Trophoblast cell (in vitro differentiated cells and primary cell): ENCODE measurements at regions not wholly inside any gene's neighbourhood (a gene's known extent, or its start where the extent isn't known, plus 50 kb on each side); places are given as distances from the start of the nearest gene placed in this dataset.
A peak's percentile ranks its signal among the peaks of the same experiment; 100 is the strongest.

Experiments
- DNase-seq, 2 donors: peaks; one replicate each; pipeline ENCODE4 v3.0.0-alpha.2; 2016
- H2AFZ ChIP-seq: 2 replicates; pipeline ENCODE4 v1.6.1; 2013; ENCODE audit warnings: low read length, moderate library complexity, mild to moderate bottlenecking; ENCODE audit not compliant: insufficient read depth, poor library complexity
- H2AK5ac ChIP-seq: 2 replicates; pipeline ENCODE4 v1.6.1; 2013; ENCODE audit warnings: mild to moderate bottlenecking, low read length
- H2BK120ac ChIP-seq: 2 replicates; pipeline ENCODE4 v1.6.1; 2013; ENCODE audit warnings: low read length, mild to moderate bottlenecking, moderate library complexity; ENCODE audit not compliant: insufficient read depth, poor library complexity
- H2BK12ac ChIP-seq: 2 replicates; pipeline ENCODE4 v1.6.1; 2013; ENCODE audit warnings: mild to moderate bottlenecking, low read length, moderate library complexity
- H2BK5ac ChIP-seq: 2 replicates; pipeline ENCODE4 v1.6.1; 2013; ENCODE audit warnings: low read length, low read depth, moderate library complexity, mild to moderate bottlenecking; ENCODE audit not compliant: poor library complexity
- H3K14ac ChIP-seq: 2 replicates; pipeline ENCODE4 v1.6.1; 2013; ENCODE audit warnings: mild to moderate bottlenecking, low read length
- H3K18ac ChIP-seq: 2 replicates; pipeline ENCODE4 v1.6.1; 2013; ENCODE audit warnings: mild to moderate bottlenecking, low read length
- H3K23ac ChIP-seq: 2 replicates; pipeline ENCODE4 v1.6.1; 2013; ENCODE audit warnings: low read length
- H3K27ac ChIP-seq: 2 replicates; pipeline ENCODE4 v1.5.1; 2013; ENCODE audit warnings: low read depth, mild to moderate bottlenecking, inconsistent platforms, low read length, moderate library complexity
- H3K27me3 ChIP-seq: 2 replicates; pipeline ENCODE4 v1.6.1; 2013; ENCODE audit warnings: inconsistent platforms, mild to moderate bottlenecking, low read length, moderate library complexity; ENCODE audit not compliant: insufficient read depth
- H3K36me3 ChIP-seq, 2 experiments: 1 replicate in 1 of 2; 2 replicates in 1 of 2; pipeline ENCODE4 v1.6.1; 2013; ENCODE audit warnings: low read length in 2 of 2, mild to moderate bottlenecking in 2 of 2, moderate library complexity in 1 of 2; ENCODE audit not compliant: insufficient read depth in 2 of 2, control insufficient read depth in 1 of 2
- H3K4ac ChIP-seq: 2 replicates; pipeline ENCODE4 v1.6.1; 2013; ENCODE audit warnings: low read depth, mild to moderate bottlenecking, low read length, moderate library complexity
- H3K4me1 ChIP-seq, 2 experiments: 1 replicate in 1 of 2; 2 replicates in 1 of 2; pipeline ENCODE4 v1.6.1; 2013; ENCODE audit warnings: low read length in 2 of 2, mild to moderate bottlenecking in 2 of 2, moderate library complexity in 1 of 2; ENCODE audit not compliant: insufficient read depth in 2 of 2, control insufficient read depth in 1 of 2
- H3K4me2 ChIP-seq: 2 replicates; pipeline ENCODE4 v1.6.1; 2013; ENCODE audit warnings: inconsistent platforms, mild to moderate bottlenecking, low read length, moderate library complexity
- H3K4me3 ChIP-seq: 2 replicates; pipeline ENCODE4 v1.5.1; 2013; ENCODE audit warnings: mild to moderate bottlenecking, low read depth, low read length, inconsistent platforms
- H3K79me1 ChIP-seq: one replicate; pipeline ENCODE4 v1.6.1; 2013; ENCODE audit warnings: low read length
- H3K79me2 ChIP-seq: 2 replicates; pipeline ENCODE4 v1.6.1; 2013; ENCODE audit warnings: low read length, mild to moderate bottlenecking; ENCODE audit not compliant: control insufficient read depth, insufficient read depth, poor library complexity
- H3K9ac ChIP-seq: 2 replicates; pipeline ENCODE4 v1.6.1; 2013; ENCODE audit warnings: mild to moderate bottlenecking, low read length
- H3K9me3 ChIP-seq: 2 replicates; pipeline ENCODE4 v1.6.1; 2013; ENCODE audit warnings: low read depth, mild to moderate bottlenecking, control low read depth, inconsistent platforms, low read length; ENCODE audit not compliant: insufficient read depth
- H4K12ac ChIP-seq: 2 replicates; pipeline ENCODE4 v1.6.1; 2013; ENCODE audit warnings: low read depth, mild to moderate bottlenecking, low read length, moderate library complexity
- H4K8ac ChIP-seq: 2 replicates; pipeline ENCODE4 v1.6.1; 2013; ENCODE audit warnings: low read depth, mild to moderate bottlenecking, low read length, moderate library complexity
- H4K91ac ChIP-seq: one replicate; pipeline ENCODE4 v1.6.1; 2013; ENCODE audit warnings: low read depth, mild to moderate bottlenecking, low read length, moderate library complexity
- WGBS: extraction: QIAGEN DNeasy Blood & Tissue Kit; methylation state at CpG from one replicate; pipeline ENCODE4 v1.1.7; 2013; ENCODE audit warnings: missing lambda C conversion rate; ENCODE audit not compliant: insufficient read length, insufficient coverage; ENCODE audit errors: extremely low coverage; 5-methylcytosine and 5-hydroxymethylcytosine counted together

- Histone ChIP-seq H3K4ac (no peak overlapping the region), H3K4me2 (no peak overlapping the region), H4K91ac (no peak overlapping the region), H2BK120ac (no peak overlapping the region), H3K14ac (no peak overlapping the region), H2BK12ac (no peak overlapping the region), H3K4me1 (no peaks in the 10 kb centered on the region), H2AK5ac (no peak overlapping the region), H2BK5ac (no peak overlapping the region), H3K27ac (no peak overlapping the region), H2AFZ (no peak overlapping the region), H3K23ac (no peak overlapping the region), H3K18ac (no peak overlapping the region), H3K9me3 (no peaks in the 10 kb centered on the region), H3K4me3 (no peak overlapping the region), H3K36me3 (no peaks in the 10 kb centered on the region), H4K12ac (no peak overlapping the region), H3K27me3 (no peaks in the 10 kb centered on the region), H3K79me1 (no peaks in the 10 kb centered on the region), H3K79me2 (no peaks in the 10 kb centered on the region), H4K8ac (no peak overlapping the region), H3K9ac (no peak overlapping the region)
- no peak for DNase-seq
- WGBS: no CpG with 5 or more reads among the region's 9 CpGs
These were observed 222.3 kb upstream of the SPOCK3 start for GRCh38 chr4:167456619-167457018.

GRCh38 chr4:167469436-167469835, 235.1 kb upstream of the SPOCK3 start:
- Histone ChIP-seq H3K14ac (no peak overlapping the region), H3K4ac (no peak overlapping the region), H3K9me3 (no peaks in the 10 kb centered on the region), H3K79me1 (no peaks in the 10 kb centered on the region), H2BK120ac (no peak overlapping the region), H3K23ac (no peak overlapping the region), H4K12ac (no peak overlapping the region), H4K8ac (no peak overlapping the region), H3K4me3 (no peak overlapping the region), H3K4me1 (no peaks in the 10 kb centered on the region), H3K36me3 (no peaks in the 10 kb centered on the region), H2AK5ac (no peak overlapping the region), H3K27me3 (no peaks in the 10 kb centered on the region), H2BK12ac (no peak overlapping the region), H4K91ac (no peak overlapping the region), H3K79me2 (no peaks in the 10 kb centered on the region), H2BK5ac (no peak overlapping the region), H2AFZ (no peak overlapping the region), H3K9ac (no peak overlapping the region), H3K27ac (no peak overlapping the region), H3K18ac (no peak overlapping the region), H3K4me2 (no peak overlapping the region)
- DNase-seq: peak; percentile 54 to 58

GRCh38 chr4:167475951-167476350, 241.7 kb upstream of the SPOCK3 start:
- Histone ChIP-seq H3K27ac (no peak overlapping the region), H3K18ac (no peak overlapping the region), H2AFZ (no peak overlapping the region), H2BK5ac (no peak overlapping the region), H3K9ac (no peak overlapping the region), H3K79me1 (no peaks in the 10 kb centered on the region), H3K14ac (no peak overlapping the region), H3K4me1 (no peaks in the 10 kb centered on the region), H3K9me3 (peaks cover 2% of the 10 kb centered on the region), H3K27me3 (no peaks in the 10 kb centered on the region), H2BK12ac (no peak overlapping the region), H4K8ac (no peak overlapping the region), H2BK120ac (no peak overlapping the region), H3K79me2 (no peaks in the 10 kb centered on the region), H3K4me3 (no peak overlapping the region), H3K4me2 (no peak overlapping the region), H2AK5ac (no peak overlapping the region), H4K91ac (no peak overlapping the region), H4K12ac (no peak overlapping the region), H3K23ac (no peak overlapping the region), H3K36me3 (no peaks in the 10 kb centered on the region), H3K4ac (no peak overlapping the region)
- DNase-seq: no peak
- no CpG with 5 or more reads among the region's 1 CpG for WGBS

DNA sequence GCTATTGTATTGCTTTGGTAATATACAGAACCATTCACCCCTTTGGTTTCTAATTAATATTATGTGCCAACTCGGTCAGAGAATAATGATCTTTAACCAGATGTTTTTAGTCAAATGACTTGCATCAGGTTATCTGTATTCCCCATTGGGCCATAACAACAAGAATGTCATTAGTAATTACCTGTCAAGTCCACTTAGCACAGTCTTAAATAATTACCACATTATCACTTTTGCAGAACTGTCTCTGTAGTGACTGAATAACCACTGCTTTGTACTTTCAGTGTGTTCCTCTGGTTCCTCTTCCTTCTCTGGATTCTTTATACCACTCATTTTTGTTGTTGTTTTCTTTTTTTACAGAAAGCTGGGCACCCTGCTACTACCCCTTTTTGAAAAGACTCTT, 257.7 kb upstream of the SPOCK3 start:
- no peak overlapping the region for H2BK12ac ChIP-seq
- H3K36me3 ChIP-seq: no peaks in the 10 kb centered on the region
- no peak overlapping the region for H3K4me3 ChIP-seq
- H3K27me3 ChIP-seq: no peaks in the 10 kb centered on the region
- no CpG with 5 or more reads among the region's 1 CpG for WGBS
- DNase-seq: no peak
- H4K12ac ChIP-seq: no peak overlapping the region
- no peak overlapping the region for H3K14ac ChIP-seq
- H3K27ac ChIP-seq: no peak overlapping the region
- H4K8ac ChIP-seq: no peak overlapping the region
- no peak overlapping the region for H3K18ac ChIP-seq
- H3K4me2 ChIP-seq: no peak overlapping the region
- no peak overlapping the region for H3K23ac ChIP-seq
- no peaks in the 10 kb centered on the region for H3K4me1 ChIP-seq
- H2BK120ac ChIP-seq: no peak overlapping the region
- H3K9me3 ChIP-seq: no peaks in the 10 kb centered on the region
- H2AFZ ChIP-seq: no peak overlapping the region
- no peaks in the 10 kb centered on the region for H3K79me1 ChIP-seq
- no peak overlapping the region for H3K4ac ChIP-seq
- H3K79me2 ChIP-seq: no peaks in the 10 kb centered on the region
- H2AK5ac ChIP-seq: no peak overlapping the region
- no peak overlapping the region for H3K9ac ChIP-seq
- H2BK5ac ChIP-seq: no peak overlapping the region
- no peak overlapping the region for H4K91ac ChIP-seq
